NCI-H2081 (cell line): ENCODE measurements at regions not wholly inside any gene's neighbourhood (a gene's known extent, or its start where the extent isn't known, plus 50 kb on each side); places are given as distances from the start of the nearest gene placed in this dataset.

ENCODE experiments used
- DNase-seq, 2 experiments: peaks; one replicate each; lab custom pipeline; 2025; lab: John Stamatoyannopoulos, UW

- DNase-seq: no peak
These were observed 239.1 kb downstream of the HDGFL1 start for GRCh38 chr6:22808466-22808865.

- DNase-seq: no peak
These were observed 240.0 kb downstream of the HDGFL1 start for GRCh38 chr6:22809370-22809769.

GRCh38 chr6:22819209-22819608 is 249.8 kb downstream of the HDGFL1 start:
- no peak for DNase-seq

- DNase-seq: no peak
These were observed 252.4 kb downstream of the HDGFL1 start for GRCh38 chr6:22821664-22822320.

- DNase-seq: no peak
These were observed 255.8 kb downstream of the HDGFL1 start for GRCh38 chr6:22825210-22825609.

GRCh38 chr6:22826961-22827360 is 257.6 kb downstream of the HDGFL1 start:
- DNase-seq: no peak

- no peak for DNase-seq
These were observed 258.4 kb downstream of the HDGFL1 start for GRCh38 chr6:22827760-22828159.

GRCh38 chr6:22828179-22829062 is 259.1 kb downstream of the HDGFL1 start:
- DNase-seq: peak; percentile 18 to 63

- no peak for DNase-seq
These were observed 259.7 kb downstream of the HDGFL1 start for GRCh38 chr6:22829070-22829469.

- DNase-seq: no peak
These were observed 261.1 kb downstream of the HDGFL1 start for GRCh38 chr6:22830463-22830862.

GRCh38 chr6:22833191-22833590 is 263.8 kb downstream of the HDGFL1 start:
- no peak for DNase-seq

- DNase-seq: no peak
These were observed 269.0 kb downstream of the HDGFL1 start for GRCh38 chr6:22838345-22838744.

GRCh38 chr6:22845467-22845866 is 276.1 kb downstream of the HDGFL1 start:
- DNase-seq: no peak

GRCh38 chr6:22848121-22848520 is 278.8 kb downstream of the HDGFL1 start:
- DNase-seq: no peak

GRCh38 chr6:22849921-22850320 is 280.6 kb downstream of the HDGFL1 start:
- DNase-seq: no peak

- no peak for DNase-seq
These were observed 282.7 kb downstream of the HDGFL1 start for GRCh38 chr6:22852101-22852500.

GRCh38 chr6:22873513-22874136 is 304.3 kb downstream of the HDGFL1 start:
- no peak for DNase-seq

- no peak for DNase-seq
These were observed 306.5 kb downstream of the HDGFL1 start for GRCh38 chr6:22875845-22876244.

- DNase-seq: no peak
These were observed 308.9 kb downstream of the HDGFL1 start for GRCh38 chr6:22878324-22878701.

- no peak for DNase-seq
These were observed 309.3 kb downstream of the HDGFL1 start for GRCh38 chr6:22878706-22879105.

GRCh38 chr6:22880686-22881433 is 311.5 kb downstream of the HDGFL1 start:
- no peak for DNase-seq

GRCh38 chr6:22882581-22882980 is 313.2 kb downstream of the HDGFL1 start:
- DNase-seq: no peak
